Fibroblast of pulmonary artery (primary cell): ENCODE measurements at regions not wholly inside any gene's neighbourhood (a gene's known extent, or its start where the extent isn't known, plus 50 kb on each side); places are given as distances from the start of the nearest gene placed in this dataset.

Experiments
- DNase-seq: peaks from one replicate; pipeline ENCODE4 v3.0.0-alpha.2; 2010; ENCODE audit warnings: low read depth
- H3K4me3 ChIP-seq: replicated peaks from 2 replicates; pipeline ENCODE4 v1.5.1; 2011; ENCODE audit warnings: low read depth, mild to moderate bottlenecking, control low read depth, low read length, moderate library complexity
- CTCF ChIP-seq: IDR thresholded peaks from 2 replicates; pipeline ENCODE4 v1.5.1; 2011; ENCODE audit warnings: mild to moderate bottlenecking, control low read depth, low read length, inconsistent platforms; ENCODE audit errors: missing control alignments

- no peak overlapping the region for H3K4me3 ChIP-seq
- no peak for DNase-seq
- TF ChIP-seq CTCF, result no peak
These were observed 952.1 kb downstream of the DIAPH3 start for GRCh38 chr13:59211606-59212005.

- DNase-seq, result no peak
- no peak overlapping the region for H3K4me3 ChIP-seq
- TF ChIP-seq CTCF, result no peak
These were observed 934.3 kb downstream of the DIAPH3 start for GRCh38 chr13:59229401-59229800.

GRCh38 chr13:59229861-59230260, 933.9 kb downstream of the DIAPH3 start:
- H3K4me3 ChIP-seq, result no peak overlapping the region
- DNase-seq, result no peak
- TF ChIP-seq CTCF, result no peak

GRCh38 chr13:59230484-59231264, 933.1 kb downstream of the DIAPH3 start:
- no peak overlapping the region for H3K4me3 ChIP-seq
- DNase-seq, result no peak
- no peak for TF ChIP-seq CTCF

- no peak for TF ChIP-seq CTCF
- no peak for DNase-seq
- no peak overlapping the region for H3K4me3 ChIP-seq
These were observed 927.3 kb downstream of the DIAPH3 start for GRCh38 chr13:59236309-59236919.

- no peak overlapping the region for H3K4me3 ChIP-seq
- DNase-seq, result no peak
- TF ChIP-seq CTCF, result no peak
These were observed 926.8 kb downstream of the DIAPH3 start for GRCh38 chr13:59236944-59237343.
